ENCODE measurements at regions not wholly inside any gene's neighbourhood (a gene's known extent, or its start where the extent isn't known, plus 50 kb on each side); places are given as distances from the start of the nearest gene placed in this dataset.
"Not testable (repeated sequence)": the region's sequence is repeated elsewhere in the genome, so short reads cannot be mapped to it uniquely, and the experiment has no call there.

GRCh38 chr2:87675487-87675886 is 72.4 kb upstream of the PLGLB2 start:
- DNase-seq, result not testable (repeated sequence)

- not testable (repeated sequence) for DNase-seq
These were observed 70.4 kb upstream of the PLGLB2 start for GRCh38 chr2:87677421-87677923.

DNA sequence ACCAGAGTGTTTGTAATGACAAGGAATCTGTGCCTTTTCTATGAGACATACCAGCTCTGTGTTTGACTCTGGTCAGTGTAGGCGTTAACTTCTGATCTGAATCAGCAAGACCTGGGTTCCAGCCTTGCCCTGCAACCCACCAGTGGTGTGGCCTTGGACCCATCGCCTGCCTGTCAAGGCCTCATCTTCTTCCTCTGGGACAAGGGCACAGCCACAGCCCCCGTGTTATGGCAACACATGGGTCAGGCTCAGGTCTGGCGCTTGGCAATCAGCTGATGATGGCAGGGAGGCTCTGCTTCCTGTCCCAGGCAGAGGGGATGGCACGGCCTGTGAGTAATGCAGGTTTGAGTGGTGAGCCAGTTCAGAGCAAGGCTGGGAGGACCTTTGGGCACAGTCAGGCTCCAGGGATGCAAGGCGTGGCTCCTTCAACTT is 69.1 kb upstream of the PLGLB2 start:
- not testable (repeated sequence) for DNase-seq

GRCh38 chr2:87679950-87680349 is 67.9 kb upstream of the PLGLB2 start:
- not testable (repeated sequence) for DNase-seq

DNA sequence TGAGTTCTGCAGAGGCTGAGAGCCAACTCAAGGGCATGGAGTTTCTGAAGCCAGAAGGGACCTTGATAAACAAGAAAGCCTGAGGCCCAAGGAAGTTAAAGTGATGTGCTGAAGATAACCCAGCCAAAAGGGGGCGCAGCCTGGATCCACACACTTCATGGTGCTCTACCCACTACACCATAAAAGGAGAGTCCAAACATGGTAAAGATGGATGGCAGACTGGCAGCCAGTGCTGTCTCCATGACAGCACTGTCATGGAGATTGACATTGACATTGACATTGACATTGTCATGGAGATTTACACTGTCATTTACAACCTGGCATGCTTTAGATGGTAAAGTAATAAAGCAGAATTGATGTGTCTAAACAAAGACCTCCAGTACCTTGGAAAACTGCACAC is 67.2 kb upstream of the PLGLB2 start:
- DNase-seq, result not testable (repeated sequence)

DNA sequence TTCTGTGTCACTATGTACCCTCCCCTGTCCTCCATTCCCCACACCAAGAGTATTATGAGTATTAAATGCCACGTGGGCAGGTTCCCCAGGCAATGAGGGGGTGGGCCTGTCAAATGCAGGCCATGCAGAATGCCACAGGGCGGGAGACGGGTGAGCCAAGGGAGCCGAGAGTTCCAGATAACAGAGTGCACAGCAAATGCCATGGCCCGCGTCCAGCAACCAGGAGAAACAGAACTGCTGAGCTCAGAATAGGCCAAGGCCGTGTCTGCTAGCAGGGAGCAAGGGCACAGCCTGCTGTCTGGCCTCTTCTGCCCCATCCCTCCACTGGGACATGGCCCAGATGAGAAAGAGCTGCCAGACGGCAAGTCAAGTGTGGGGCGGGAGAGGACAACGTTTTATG is 64.4 kb upstream of the PLGLB2 start:
- peak; percentile 4 to 8 (median 8) for DNase-seq

- DNase-seq, result not testable (repeated sequence)
These were observed 63.9 kb upstream of the PLGLB2 start for GRCh38 chr2:87683961-87684360.

- DNase-seq, result not testable (repeated sequence)
These were observed 62.3 kb upstream of the PLGLB2 start for GRCh38 chr2:87685558-87685957.

- DNase-seq, result not testable (repeated sequence)
These were observed 60.9 kb upstream of the PLGLB2 start for GRCh38 chr2:87686873-87687549.

GRCh38 chr2:87687550-87688270 is 60.2 kb upstream of the PLGLB2 start:
- DNase-seq, result peak in 2 of 3 donors; percentile 2 to 23

GRCh38 chr2:87691899-87692592 is 55.8 kb upstream of the PLGLB2 start:
- not testable (repeated sequence) for DNase-seq

- DNase-seq, result not testable (repeated sequence)
These were observed 55.0 kb upstream of the PLGLB2 start for GRCh38 chr2:87692914-87693313.

DNA sequence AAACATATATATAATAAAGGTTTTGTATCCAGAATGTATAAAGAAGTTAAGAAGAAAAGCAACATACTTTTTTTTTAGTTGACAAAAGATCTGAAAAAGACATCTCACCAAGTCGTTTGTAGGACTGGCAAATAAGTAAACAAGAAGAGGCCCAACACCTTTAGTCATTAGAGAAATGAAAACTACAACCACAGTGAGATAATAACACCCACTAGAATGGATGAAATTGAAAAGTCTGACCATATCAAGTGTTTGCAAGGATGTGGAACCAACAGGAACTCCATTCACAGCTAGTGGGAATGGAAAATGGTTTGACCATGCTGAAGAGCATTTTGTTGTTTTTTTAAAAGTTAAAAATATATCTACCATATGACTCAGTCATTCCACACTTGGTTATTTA is 54.0 kb upstream of the PLGLB2 start:
- not testable (repeated sequence) for DNase-seq

GRCh38 chr2:87695596-87696323 is 52.1 kb upstream of the PLGLB2 start:
- DNase-seq, result not testable (repeated sequence)
